ENCODE measurements at regions not wholly inside any gene's neighbourhood (a gene's known extent, or its start where the extent isn't known, plus 50 kb on each side); places are given as distances from the start of the nearest gene placed in this dataset.
A peak's percentile ranks its signal among the peaks of the same experiment; 100 is the strongest.

DNA sequence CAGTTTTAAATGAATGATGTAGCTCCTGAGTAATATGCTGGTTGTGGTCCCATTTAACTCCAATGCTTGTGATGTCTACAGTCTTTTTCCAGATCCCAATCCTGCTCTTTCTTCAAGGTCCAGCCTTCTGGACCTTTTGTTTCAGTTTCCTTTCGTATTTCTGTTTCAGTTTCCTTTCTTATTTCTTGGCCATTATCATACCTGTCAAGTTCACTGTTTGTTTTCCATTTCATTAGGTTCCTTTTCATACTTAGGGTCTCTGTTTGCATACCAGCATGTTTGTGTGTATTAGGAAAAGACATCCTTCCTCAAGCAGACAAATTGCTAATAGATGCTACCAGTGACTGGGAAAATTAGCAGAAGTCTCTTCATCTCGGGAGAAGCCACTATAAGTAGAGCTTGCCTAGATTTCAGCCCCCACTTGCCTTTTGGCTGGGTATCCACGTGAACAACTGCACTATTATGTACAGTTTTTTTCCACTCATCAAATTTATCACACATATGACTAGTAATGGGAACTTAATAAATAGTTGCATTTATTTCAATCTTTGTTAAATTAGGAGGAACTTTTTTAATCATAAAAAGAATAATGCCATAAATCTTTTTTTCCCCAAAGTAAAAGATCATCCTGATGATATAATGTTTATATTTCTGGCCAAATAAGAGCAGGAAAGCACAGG, 583.4 kb downstream of the BCKDHB start:
- DNase-seq: no peak

- DNase-seq: no peak
These were observed 573.5 kb downstream of the BCKDHB start for GRCh38 chr6:80679992-80680391.

GRCh38 chr6:80676386-80676785, 569.9 kb downstream of the BCKDHB start:
- DNase-seq: no peak

GRCh38 chr6:80674669-80675068, 568.2 kb downstream of the BCKDHB start:
- DNase-seq: no peak

GRCh38 chr6:80673367-80673766, 566.9 kb downstream of the BCKDHB start:
- DNase-seq: no peak

GRCh38 chr6:80667006-80667405, 560.5 kb downstream of the BCKDHB start:
- DNase-seq: no peak

- no peak for DNase-seq
These were observed 552.5 kb downstream of the BCKDHB start for GRCh38 chr6:80658926-80659325.

GRCh38 chr6:80647156-80647555, 540.7 kb downstream of the BCKDHB start:
- no peak for DNase-seq

GRCh38 chr6:80643881-80644280, 537.4 kb downstream of the BCKDHB start:
- DNase-seq: no peak

- DNase-seq: no peak
These were observed 536.0 kb downstream of the BCKDHB start for GRCh38 chr6:80642452-80642851.

- no peak for DNase-seq
These were observed 535.1 kb downstream of the BCKDHB start for GRCh38 chr6:80641591-80641990.

- DNase-seq: no peak
These were observed 533.7 kb downstream of the BCKDHB start for GRCh38 chr6:80640176-80640575.

GRCh38 chr6:80639181-80639629, 532.7 kb downstream of the BCKDHB start:
- no peak for DNase-seq

DNA sequence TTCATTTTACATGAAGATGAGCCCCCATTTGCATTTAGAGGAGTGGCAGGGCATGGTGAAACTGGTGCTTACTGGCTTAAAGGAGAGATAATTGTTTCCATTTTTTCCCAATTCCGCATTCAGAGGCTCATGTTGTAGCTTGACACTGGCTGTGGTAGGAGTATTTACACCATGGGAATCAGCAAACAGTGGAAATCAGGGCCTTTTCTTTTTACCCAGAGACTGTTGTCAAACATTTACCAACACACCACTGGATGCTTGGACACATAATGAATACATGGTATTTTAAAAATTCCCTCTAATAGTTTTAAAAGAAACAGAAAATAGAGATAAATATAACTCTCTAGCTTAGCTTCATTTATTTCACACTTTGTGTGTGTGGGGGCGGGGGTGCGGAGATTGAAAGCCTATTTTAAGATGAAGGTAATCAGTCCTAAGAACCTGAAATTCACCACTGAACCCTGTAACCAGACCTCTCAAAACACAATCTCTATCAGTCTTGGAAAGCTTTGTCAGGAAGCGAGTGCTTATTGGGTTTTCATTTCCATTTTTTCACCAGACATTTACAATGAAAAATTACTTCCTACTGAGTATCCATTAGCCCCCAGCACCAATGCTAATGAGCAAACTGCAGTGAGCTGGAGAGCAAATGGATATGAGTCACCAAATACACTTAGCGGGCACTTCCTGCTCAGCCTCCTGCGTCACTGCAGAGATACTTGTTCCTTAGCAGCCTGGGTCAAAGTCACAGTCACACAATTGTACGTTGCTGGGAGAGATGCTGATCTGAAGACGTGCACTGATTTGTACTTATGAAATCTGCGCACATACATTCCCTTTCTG, 532.0 kb downstream of the BCKDHB start:
- peak; percentile 38 for DNase-seq

DNA sequence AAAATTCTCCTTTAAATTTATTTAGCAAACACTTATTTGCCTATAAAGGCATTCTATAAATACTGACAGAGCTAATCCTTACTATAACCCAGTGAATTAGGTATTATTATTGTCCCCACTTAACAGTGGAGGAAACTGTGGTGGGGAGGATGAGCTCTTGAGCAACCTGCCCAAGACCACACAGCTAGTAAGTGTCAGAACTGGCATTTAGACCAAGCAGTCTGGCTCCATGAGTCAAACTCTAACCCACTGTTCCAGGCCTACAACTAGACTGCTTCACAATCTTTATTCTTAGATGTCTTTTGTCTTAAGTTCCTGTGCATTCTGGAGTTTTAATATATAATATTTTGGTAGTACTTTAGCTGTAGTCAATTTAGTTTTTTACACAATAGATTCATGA, 530.8 kb downstream of the BCKDHB start:
- no peak for DNase-seq

GRCh38 chr6:80636689-80637088, 530.2 kb downstream of the BCKDHB start:
- DNase-seq: no peak

DNA sequence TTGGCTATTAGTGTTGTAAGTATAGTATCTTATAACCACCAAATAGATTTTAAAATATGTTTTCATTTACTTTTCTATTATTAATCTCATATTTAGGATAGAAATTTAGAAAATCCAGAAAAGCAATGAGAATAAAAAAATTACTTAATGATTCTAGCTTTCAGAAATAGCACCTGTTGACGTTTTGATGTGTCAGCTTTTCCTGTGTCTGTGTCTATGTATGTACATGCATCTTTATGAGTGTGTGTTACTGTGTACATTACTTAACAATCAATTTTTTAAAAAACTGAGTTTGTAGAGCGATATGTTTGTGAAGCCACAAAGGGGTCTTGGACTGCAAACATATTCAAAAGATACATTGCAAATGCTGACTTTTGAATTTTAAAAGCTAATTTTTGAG, 526.9 kb downstream of the BCKDHB start:
- no peak for DNase-seq

DNA sequence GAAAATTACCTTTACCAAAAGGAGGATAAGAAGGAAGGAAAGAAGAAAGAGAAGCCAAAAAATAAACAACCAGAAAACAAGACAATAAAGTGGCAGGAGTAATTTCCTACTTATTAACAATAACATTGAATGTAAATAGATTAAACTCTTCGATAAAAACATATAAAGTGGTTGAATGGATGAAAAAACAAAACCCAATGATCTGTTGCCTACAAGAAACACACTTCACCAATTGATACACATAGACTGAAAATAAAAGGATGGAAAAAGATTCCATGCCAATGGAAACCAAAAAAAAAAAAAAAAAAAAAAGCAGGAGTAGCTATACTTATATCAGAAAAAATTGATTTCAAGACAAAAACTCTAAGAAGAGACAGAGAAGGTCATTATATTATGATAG, 518.9 kb downstream of the BCKDHB start:
- DNase-seq: no peak

GRCh38 chr6:80623066-80623815, 516.8 kb downstream of the BCKDHB start:
- no peak for DNase-seq

DNA sequence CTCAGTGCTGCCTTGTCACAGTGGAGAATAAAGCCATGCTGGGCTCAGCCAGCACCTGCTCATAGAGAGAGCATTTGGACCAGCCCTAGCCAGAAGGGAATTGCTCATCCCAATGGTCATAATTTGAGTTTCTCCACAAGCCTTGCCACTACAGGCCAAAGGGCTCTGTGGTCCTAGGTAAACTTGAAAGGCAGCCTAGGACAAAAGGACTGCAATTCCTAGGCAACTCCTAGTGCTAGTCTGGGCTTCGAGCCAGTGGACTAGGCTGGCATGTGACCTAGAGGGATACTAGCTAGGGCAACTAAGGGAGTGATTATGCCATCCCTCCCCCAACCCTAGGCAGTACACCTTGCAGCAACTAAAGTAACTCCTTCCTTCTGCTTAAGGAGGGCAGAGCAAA, 516.2 kb downstream of the BCKDHB start:
- DNase-seq: no peak

DNA sequence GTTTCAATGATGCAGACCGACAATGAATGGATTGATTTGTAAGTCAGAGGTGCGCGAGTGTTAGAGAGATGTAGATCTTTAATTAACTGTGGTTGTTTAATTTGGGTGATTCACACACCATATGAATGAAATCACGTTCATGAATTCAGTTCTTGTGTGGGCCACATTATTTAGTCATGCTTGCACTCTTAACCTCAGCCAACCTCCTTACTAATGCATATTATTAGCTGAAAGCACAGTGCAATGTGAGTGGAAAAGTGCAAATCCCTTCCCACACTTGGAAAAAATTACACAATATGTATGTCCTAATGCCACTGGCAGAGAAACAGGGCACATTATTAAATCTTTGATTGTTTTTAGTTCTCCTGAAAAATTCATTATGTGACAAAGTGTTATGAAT, 512.5 kb downstream of the BCKDHB start:
- no peak for DNase-seq

GRCh38 chr6:80610846-80611245, 504.4 kb downstream of the BCKDHB start:
- no peak for DNase-seq

- no peak for DNase-seq
These were observed 502.4 kb downstream of the BCKDHB start for GRCh38 chr6:80608881-80609280.

Measured in NCI-H1092 (cell line).